ENCODE measurements at regions not wholly inside any gene's neighbourhood (a gene's known extent, or its start where the extent isn't known, plus 50 kb on each side); places are given as distances from the start of the nearest gene placed in this dataset.
"Not testable (repeated sequence)": the region's sequence is repeated elsewhere in the genome, so short reads cannot be mapped to it uniquely, and the experiment has no call there.

GRCh38 chrY:22477846-22478245, 74.6 kb downstream of the RBMY1J start:
- TF ChIP-seq CTCF, POLR2A (IDR thresholded peaks at IDR 0.05): not testable (repeated sequence)
